HG02884 (cell line): ENCODE measurements at regions not wholly inside any gene's neighbourhood (a gene's known extent, or its start where the extent isn't known, plus 50 kb on each side); places are given as distances from the start of the nearest gene placed in this dataset.
A peak's percentile ranks its signal among the peaks of the same experiment; 100 is the strongest.
"Not testable (repeated sequence)": the region's sequence is repeated elsewhere in the genome, so short reads cannot be mapped to it uniquely, and the experiment has no call there.

ENCODE experiments used
- ATAC-seq: cut with Tn5 transposase; IDR thresholded peaks from one replicate; pipeline ENCODE4 v1.9.1; 2021; ENCODE audit warnings: mild to moderate bottlenecking, moderate library complexity; ENCODE audit not compliant: unreplicated experiment

DNA sequence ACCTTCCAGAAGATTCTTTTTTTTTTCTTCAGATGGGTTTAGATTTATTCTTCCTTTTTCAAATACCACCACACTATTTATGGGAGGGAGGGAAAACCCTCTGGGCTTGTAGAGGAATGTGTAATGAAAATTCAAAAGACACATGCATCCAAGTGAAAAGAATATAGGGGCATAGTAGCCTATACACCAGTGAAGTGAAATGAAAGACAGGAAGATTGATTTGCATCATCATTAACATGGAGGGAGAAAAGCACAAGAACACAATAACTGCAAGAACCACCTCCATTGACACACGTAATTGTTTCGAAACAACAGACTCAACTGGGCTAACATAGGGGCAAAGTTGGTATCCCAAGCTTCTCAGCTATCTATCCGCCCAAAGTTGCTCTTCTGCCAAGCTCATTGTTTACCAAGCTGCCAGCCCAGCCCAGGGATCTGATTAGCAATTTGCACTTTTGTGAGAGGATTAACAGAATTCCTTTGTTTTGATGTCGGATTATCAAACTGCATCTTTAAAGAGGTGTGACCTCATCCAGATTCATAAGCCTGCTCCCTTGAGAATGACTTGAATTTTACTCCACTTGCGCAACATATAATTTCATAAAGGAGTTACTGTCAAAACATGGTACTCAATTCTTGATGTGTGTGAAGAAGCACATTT, 430.5 kb upstream of the SOX5 start:
- ATAC-seq, result no peak

- ATAC-seq, result no peak
Observed at GRCh38 chr12:24379433-24379832, 430.0 kb upstream of the SOX5 start.

DNA sequence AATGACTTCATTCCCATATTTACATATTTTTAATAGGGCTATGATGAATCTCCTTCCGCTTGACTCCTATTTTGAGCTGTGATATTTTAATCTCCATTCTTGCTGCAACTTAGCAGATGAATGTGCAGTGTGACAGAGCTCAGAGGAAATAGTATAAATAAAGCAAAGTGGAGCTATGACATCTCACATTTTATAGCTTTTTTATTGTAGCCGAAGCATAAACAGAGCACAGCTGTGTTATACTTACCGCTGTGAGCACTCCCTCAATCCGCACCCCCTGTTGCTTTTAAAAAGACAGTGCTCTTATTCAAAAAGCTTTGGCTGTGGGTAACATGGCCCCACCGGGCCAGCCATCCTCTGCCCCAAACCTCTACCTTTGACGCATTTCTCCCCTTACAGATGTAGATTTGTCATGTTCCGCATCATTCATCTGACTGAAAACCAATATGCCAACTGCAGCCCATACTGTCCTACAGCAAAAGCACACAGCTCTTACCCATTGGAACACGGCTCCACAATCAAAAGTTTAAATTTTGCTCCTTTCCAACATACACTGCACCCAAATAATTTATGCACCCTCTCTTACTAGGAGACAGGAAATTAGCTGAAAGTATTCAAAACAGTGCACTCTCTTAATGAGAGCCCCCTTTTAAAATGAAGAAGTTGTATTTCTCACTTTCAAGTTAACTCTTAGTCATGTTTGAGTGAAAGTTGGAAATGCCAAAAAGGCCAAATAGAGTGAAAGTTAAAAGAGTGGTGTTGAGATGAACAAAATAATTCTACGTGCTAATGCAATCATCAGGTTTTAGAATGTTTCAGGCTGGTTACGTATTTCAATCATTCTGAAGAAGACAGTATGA, 429.3 kb upstream of the SOX5 start:
- ATAC-seq, result peak; percentile 92

DNA sequence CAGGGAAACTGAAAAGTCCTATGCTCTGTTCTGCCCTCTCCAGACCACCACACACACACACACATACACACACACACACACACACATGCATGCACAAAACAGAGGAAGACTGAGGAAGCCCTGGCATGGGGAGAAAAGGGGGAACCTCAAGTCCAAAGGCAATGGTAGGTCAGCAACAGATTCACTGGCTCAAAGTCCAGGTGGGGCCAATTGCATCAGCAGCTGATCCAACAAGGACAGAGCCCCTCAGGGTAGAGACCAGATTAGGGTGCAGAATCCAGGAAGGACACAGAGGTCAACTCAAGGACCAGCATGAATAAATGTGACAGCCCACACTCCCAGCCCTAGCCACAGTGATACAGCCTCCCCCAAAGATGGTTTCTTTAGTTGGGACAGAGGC, 425.0 kb upstream of the SOX5 start:
- ATAC-seq, result no peak

DNA sequence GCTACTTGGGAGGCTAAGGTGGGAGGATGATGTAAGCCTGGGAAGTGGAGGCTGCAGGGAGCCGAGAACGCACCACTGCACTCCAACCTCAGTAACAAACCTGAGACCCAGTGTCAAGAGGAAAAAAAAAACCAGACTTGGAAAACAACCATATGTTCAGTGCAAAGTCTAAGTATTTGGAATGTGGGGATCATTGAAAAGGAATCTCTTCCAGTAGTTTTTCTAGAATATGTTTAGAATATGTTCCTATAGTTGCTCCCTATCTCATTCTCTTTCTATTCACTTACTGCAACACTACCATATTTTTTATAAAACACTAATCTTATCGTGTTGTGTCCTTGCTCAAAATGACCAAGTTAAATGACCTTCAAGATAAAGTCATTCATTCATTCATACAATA, 423.5 kb upstream of the SOX5 start:
- ATAC-seq, result no peak

DNA sequence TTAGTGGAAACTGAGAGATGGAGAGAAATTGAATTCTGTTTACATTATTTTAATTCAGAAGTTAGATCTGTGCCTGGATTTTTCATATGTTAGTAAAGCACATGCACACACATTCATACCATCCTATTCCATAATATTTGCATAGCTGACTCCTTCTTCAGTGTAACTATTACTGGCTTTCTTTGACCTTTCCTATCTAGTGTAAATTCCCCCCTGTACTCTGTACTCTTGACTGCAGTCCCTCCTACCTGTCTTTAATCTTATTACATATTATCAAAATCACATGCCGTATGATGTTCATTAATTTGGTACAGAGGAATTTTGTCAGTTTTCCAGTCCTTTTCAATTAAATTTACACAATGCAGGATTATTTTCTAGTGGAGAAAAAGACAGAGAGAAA, 417.0 kb upstream of the SOX5 start:
- no peak for ATAC-seq

GRCh38 chr12:24364921-24365320, 415.5 kb upstream of the SOX5 start:
- ATAC-seq, result no peak

DNA sequence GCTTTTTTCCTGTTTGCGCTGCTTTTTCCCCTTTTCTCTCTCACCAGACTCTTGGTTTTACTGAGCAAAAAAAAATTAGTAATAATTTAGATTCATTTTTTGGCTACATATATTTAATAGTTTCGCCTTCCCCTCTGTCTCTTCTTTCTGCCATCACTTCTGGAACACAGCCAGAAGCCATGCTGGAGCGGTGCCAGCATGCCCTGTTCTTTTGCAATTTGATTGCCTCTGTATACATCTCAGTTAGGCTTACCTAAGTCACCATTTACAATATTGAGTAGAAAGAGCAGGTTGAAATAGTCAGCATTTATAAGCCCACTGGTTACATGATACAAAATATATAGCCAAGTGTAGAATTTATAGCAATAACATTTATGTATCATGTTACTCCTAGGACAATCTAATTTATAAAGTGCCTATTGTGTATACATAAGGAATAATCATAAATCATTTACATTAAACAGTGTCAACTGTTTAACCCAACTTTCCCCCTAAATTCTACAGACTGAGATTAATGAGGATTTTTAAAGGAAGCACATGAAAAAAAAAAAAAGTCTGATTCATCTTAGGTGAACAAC, 413.8 kb upstream of the SOX5 start:
- ATAC-seq, result no peak

DNA sequence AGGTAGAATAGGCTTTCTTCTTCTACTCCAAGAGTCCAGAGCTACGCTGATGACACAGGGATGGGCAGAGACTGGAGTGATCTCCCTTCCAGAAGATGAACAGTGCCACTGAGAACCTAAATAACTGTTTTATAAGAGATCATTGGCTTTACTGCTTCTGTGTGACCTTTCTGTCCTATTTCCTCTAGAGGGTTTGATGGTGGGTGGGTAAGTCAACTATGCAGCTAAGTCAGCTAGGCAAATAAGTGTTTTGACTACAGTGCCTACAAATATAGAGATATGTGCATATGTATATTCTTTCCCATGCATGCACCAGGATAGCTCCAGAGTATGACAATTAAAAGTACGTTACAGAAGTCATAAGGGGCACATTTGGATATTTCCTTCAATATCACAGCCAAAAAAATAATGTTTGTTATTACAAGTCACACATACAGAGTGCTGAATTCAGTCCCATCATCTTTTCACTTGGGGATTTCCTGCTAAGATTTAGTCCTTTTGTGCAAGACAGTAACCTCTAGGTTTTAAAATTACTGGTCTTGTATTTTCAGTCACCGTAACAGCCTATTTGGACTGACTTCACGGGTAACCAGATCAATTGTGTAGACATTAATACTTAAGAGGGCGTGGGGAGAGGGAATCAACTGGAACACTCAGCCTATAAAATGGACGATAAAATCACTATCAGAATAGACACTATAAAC, 412.6 kb upstream of the SOX5 start:
- ATAC-seq, result no peak

DNA sequence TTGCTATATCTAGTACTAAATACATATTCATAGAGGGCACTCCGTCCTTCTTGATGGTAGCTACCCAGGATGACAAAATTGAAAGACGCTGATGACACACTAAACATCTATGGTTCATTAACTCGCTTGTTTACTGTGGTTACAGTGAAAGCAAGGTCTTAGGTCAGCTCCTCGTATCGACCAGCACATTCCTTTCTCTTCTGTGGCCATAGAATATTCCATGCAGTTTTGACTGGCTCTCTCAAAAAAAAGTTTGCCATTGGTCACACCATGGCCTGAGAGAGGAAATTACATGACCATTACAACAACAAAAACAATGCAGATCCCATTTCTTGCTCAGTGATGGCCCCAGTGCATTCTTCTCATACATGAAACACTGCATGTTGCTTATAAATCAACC, 411.4 kb upstream of the SOX5 start:
- ATAC-seq, result peak; percentile 54

- ATAC-seq, result peak; percentile 46
Observed at GRCh38 chr12:24360461-24360860, 411.0 kb upstream of the SOX5 start.

GRCh38 chr12:24360057-24360456, 410.6 kb upstream of the SOX5 start:
- ATAC-seq, result no peak

GRCh38 chr12:24359418-24359817, 409.9 kb upstream of the SOX5 start:
- ATAC-seq, result no peak

- ATAC-seq, result peak; percentile 69
Observed at GRCh38 chr12:24356240-24356804, 406.9 kb upstream of the SOX5 start.

DNA sequence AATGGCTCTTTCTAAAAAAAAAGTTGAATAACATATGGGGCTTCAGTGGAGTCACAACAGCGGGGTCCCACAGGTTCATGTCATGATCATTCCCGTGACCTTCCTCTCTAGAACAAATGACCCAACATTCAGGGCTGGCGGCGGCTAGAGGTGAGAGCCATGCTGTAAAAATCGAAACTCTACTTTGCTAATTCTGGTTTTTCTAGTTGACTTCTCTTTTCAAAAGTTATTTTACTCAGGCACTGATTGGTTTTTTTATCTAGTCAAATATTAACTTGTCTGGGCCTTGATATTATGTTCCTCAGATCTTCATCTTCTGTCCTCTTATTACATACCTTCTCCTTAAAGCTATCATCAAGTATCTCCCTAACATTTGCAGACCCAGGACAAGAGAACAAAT, 402.9 kb upstream of the SOX5 start:
- ATAC-seq, result no peak

GRCh38 chr12:24349051-24349799, 399.8 kb upstream of the SOX5 start:
- no peak for ATAC-seq

- ATAC-seq, result not testable (repeated sequence)
Observed at GRCh38 chr12:24348180-24348579, 398.7 kb upstream of the SOX5 start.

GRCh38 chr12:24328261-24328660, 378.8 kb upstream of the SOX5 start:
- ATAC-seq, result no peak

DNA sequence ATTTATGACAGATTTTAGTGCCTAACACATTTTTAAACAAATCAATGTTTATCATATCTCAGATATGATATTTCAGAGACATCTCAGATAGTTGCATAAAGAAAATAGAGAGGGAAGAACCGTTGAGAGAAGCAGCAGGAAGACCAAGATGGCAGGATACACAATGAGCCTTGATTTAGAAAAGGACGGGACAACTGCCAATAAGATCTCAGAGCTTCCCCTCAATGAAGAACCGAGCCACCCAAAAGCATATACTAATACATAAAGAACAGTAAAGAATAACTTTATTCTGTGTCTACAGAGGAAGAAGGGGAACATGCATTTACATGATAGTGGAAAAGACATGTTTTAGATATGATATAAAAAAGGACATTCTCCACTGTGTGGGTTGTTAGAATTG, 375.9 kb upstream of the SOX5 start:
- ATAC-seq, result no peak

DNA sequence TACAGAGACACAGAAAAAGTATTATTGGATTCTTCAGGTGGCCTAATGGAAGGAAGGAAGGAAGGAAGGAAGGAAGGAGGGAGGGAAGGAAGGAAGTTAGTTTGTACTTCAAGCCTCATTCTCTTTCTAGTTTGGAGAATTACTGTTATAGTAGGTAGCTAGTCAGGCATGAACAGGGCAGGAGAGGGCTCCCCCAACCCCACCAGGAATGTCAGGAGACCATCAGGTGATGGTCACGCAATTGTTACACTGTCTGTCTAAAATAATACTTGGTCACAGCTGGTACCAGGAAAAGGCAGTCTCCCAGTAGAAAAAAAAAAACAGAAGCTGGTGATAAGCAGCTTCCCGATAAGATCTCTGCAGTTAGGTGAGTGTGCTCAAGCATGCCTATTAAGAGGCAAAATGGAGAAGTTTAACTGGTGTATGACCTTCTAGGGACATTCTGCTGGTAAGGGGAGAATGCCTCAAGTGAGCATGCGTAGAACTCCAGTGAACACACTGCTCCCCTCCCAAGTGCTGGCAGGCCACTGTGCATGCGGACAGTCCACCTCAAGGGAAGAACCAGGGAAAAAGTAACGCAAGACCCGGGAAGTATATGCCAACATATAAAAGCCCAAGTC, 358.4 kb upstream of the SOX5 start:
- no peak for ATAC-seq
